VCaP (cell line): ENCODE measurements at regions not wholly inside any gene's neighbourhood (a gene's known extent, or its start where the extent isn't known, plus 50 kb on each side); places are given as distances from the start of the nearest gene placed in this dataset.

Experiments used
- H3K27ac ChIP-seq: fragments of 450-650 bp; 2 replicates; pipeline ENCODE4 v1.5.1; 2017
- TF ChIP-seq, protein P1 (sequence below): fragments of 450-650 bp; conservative IDR thresholded peaks from 2 replicates; pipeline ENCODE4 v1.5.1; 2017; ENCODE audit warnings: mild to moderate bottlenecking, moderate library complexity

DNA sequence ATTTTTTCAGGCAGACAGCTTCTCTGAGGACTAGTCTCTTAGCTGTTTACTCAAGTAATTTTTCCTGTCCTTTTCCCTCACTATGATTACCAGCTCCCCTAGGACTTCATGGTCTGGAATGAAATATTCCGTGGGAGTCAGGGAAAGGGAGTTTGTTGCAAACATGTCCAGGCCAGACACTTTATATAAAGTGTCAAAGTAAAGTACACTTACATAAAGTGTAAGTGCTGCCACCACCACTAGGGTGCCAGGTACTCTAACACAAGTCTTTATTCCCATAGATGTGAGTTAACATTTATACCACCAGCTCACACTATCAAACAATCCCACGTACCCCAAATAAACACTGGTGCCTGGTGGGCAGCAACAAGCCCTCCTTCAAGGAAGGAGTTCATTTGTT is 179.8 kb downstream of the SNRPN start:
- no peak overlapping the region for H3K27ac ChIP-seq
- TF ChIP-seq, protein P1, sequence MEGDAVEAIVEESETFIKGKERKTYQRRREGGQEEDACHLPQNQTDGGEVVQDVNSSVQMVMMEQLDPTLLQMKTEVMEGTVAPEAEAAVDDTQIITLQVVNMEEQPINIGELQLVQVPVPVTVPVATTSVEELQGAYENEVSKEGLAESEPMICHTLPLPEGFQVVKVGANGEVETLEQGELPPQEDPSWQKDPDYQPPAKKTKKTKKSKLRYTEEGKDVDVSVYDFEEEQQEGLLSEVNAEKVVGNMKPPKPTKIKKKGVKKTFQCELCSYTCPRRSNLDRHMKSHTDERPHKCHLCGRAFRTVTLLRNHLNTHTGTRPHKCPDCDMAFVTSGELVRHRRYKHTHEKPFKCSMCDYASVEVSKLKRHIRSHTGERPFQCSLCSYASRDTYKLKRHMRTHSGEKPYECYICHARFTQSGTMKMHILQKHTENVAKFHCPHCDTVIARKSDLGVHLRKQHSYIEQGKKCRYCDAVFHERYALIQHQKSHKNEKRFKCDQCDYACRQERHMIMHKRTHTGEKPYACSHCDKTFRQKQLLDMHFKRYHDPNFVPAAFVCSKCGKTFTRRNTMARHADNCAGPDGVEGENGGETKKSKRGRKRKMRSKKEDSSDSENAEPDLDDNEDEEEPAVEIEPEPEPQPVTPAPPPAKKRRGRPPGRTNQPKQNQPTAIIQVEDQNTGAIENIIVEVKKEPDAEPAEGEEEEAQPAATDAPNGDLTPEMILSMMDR = 0 out of 2 replicates have a peak, but pooled peaks have one; percentile 10

GRCh38 chr15:25136119-25136518 is 181.3 kb downstream of the SNRPN start:
- no peak overlapping the region for H3K27ac ChIP-seq
- TF ChIP-seq, protein P1 = peak; percentile 37; the same call in 1 of the 2 replicates

GRCh38 chr15:25137013-25137412 is 182.2 kb downstream of the SNRPN start:
- TF ChIP-seq, protein P1 = no peak
- no peak overlapping the region for H3K27ac ChIP-seq

GRCh38 chr15:25169318-25169717 is 214.5 kb downstream of the SNRPN start:
- H3K27ac ChIP-seq = no peak overlapping the region
- TF ChIP-seq, protein P1 = no peak

GRCh38 chr15:25170113-25170731 is 215.4 kb downstream of the SNRPN start:
- H3K27ac ChIP-seq = no peak overlapping the region
- TF ChIP-seq, protein P1 = no peak

GRCh38 chr15:25170781-25171110 is 216.0 kb downstream of the SNRPN start:
- H3K27ac ChIP-seq = no peak overlapping the region
- TF ChIP-seq, protein P1 = no peak

GRCh38 chr15:25171111-25171811 is 216.5 kb downstream of the SNRPN start:
- H3K27ac ChIP-seq = no peak overlapping the region
- TF ChIP-seq, protein P1 = no peak
